NCI-H526 (cell line): ENCODE measurements at regions not wholly inside any gene's neighbourhood (a gene's known extent, or its start where the extent isn't known, plus 50 kb on each side); places are given as distances from the start of the nearest gene placed in this dataset.
A peak's percentile ranks its signal among the peaks of the same experiment; 100 is the strongest.
"Not testable (repeated sequence)": the region's sequence is repeated elsewhere in the genome, so short reads cannot be mapped to it uniquely, and the experiment has no call there.

Experiments used
- DNase-seq, 2 experiments: peaks; one replicate each; lab custom pipeline; 2025; lab: John Stamatoyannopoulos, UW

DNA sequence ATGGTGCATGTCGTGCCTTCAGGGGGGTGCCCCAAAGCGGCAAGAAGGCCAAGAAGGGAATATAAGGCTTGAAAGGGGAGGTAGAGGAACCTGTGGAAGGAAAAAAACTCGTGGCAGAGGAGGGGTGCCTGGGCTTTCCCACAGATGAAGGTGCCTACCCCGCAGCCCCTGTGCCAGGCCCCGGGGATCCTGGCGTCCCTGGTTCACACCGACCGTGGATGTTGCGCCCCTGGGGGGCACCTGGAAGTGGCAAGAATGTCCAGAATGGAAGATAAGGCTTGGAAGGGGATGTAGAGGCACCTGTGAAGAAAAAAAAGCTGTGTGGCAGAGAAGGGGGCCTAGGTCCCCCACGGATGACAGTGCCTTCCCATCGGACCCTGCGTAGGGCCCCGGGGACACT lies 282.2 kb downstream of the ALG10 start:
- no peak for DNase-seq

DNA sequence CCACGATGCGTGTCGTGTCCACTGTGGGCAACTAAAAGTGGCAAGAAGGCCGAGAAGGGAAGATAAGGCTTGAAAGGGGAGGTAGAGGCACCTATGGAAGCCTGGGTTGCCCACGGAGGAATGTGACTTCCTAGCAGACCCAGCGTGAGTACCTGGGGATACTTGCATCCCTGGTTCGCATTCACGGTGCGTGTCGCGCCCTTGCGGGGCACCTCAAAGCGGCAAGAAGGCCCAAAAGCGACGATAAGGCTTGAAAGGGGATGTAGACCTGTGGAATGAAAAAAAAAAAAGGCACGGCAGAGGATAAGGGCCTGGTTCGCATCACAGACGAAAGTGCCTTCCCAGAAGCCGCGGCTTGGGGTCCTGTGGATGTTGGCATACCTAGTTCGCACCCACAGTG lies 282.9 kb downstream of the ALG10 start:
- DNase-seq, result no peak

DNA sequence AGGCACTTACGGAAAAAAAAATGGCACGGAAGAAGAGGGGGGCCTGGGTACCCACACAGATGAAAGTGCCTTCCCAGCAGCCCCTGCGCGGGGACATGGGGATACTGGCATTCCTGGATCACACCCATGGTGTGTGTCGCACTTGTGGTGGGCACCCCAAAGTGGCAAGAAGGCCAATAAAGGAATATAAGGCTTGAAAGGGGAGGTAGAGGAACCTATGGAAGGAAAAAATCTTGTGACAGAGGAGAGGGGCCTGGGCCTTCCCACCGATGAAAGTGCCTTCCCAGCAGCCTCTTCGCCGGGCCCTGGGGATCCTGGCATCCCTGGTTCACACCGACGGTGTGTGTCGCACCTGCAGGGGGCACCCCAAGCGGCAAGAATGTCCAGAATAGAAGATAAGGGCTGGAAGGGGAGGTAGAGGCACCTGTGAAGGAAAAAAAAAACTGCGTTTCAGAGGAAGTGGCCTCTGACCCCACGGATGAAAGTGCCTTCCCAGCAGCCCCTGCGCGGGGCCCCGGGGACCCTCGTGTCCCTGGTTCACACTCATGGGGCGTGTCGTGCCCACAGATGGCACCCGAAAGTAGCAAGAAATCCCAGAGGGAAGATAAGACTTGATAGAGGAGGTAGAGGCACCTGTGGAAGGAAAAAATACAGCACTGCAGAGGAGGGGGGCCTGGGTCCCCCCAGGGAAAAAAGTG lies 284.0 kb downstream of the ALG10 start:
- DNase-seq, result peak in 1 of 2 experiments; percentile 12

DNA sequence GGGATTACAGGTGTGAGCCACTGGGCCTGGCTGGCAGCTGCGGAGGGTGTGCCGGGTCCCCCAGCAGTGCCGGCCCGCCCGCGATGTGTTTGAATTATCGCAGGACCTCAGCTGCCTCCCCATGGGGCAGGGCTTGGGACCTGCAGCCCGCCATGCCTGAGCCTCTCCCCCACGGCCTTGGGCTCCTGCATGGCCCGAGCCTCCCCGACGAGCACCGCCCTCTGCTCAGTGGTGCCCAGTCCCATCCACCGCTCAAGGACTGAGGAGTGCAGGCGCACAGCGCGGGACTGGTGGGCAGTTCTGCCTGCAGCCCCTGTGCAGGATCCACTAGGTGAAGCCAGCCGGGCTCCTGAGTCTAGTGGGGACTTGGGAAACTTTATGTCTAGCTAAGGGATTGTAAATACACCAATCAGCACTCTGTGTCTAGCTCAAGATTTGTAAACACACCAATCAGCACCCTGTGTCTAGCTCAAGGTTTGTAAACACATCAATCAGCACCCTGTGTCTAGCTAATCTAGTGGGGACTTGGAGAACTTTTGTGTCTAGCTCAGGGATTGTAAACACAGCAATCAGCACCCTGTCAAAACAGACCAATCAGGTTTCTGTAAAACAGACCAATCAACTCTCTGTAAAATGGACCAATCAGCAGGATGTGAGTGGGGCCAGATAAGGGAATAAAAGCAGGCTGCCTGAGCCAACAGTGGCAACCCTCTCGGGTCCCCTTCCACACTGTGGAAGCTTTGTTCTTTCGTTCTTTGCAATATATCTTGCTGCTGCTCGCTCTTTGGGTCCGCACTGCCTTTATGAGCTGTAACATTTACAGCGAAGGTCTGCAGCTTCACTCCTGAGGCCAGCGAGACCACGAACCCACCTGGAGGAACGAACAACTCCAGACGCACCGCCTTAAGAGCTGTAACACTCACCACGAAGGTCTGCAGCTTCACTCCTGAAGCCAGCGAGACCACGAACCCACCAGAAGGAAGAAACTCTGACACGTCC lies 287.8 kb downstream of the ALG10 start:
- DNase-seq, result not testable (repeated sequence)

DNA sequence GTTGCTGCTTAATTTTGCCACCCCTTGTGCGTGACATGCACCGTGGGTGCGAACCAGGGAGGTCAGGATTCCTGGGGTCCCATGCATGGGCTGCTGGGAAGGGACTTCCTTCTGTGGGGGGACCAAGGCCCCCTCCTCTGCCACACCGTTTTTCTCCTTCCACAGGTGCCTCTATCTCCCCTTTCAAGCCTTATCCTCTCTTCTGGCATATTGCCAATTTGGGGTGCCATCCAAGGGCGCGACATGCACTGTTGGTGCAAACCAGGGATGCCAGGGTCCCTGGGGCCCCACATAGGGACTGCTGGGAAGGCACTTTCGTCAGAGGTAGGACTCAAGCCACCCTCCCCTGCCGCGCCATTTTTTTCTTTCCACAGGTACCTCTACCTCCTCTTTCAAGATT lies 289.0 kb downstream of the ALG10 start:
- DNase-seq, result no peak

DNA sequence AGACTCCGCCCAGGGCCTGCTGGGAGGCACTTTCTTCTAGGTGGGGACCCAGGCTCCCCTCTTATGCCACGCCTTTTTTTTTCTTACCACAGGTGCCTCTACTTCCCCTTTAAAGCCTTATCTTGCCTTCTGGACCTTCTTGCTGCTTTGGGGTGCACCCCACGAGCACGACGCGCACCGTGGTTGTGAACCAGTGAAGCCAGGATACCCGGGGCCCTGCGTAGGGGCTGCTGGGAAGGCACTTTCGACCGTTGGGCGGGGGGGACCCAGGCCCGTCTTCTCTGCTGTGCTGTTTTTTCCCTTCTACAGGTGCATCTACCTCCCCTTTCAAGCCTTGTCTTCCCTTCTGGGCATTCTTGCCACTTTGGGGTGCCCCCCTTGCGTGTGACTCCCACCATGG lies 305.4 kb downstream of the ALG10 start:
- DNase-seq, result no peak

DNA sequence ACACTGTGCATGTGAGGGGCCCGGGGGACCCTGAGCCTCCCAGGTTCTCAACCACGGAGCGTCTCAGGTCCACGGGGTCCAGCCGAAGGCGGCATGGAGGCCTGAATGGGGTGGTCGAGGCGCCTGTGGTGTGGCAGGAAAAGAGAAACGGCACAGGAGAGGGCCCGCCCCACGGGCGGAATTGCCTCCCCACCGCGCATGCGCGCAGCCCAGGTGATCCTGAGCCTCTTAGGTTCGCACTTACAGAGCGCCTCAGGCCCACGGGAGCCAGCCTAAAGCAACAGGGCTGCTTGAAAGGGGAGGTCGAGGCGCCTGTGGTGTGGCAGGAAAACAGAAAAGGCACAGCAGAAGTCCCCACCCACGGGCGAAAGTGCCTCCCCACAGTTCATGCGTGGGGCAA lies 311.0 kb downstream of the ALG10 start:
- DNase-seq, result peak in 1 of 2 experiments; percentile 35

DNA sequence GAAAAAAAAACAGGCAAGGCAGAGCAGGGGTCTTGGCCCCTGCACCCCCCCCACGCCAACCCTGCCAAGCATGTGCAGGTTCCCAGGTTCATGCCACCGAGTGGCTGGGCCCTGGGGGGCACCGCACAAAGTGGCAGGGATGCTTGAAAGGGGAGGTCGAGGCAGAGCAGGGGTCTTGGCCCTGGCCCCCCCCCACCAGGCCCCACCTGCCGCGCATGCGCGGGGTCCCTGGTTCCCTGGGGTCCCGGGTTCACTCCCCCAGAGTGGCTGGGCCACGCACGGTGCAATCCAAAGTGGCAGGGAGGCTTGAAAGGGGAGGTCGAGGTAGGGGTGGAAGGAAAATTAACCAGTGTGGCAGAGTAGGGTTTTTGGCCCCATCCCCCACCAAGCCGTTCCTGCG lies 312.2 kb downstream of the ALG10 start:
- no peak for DNase-seq

DNA sequence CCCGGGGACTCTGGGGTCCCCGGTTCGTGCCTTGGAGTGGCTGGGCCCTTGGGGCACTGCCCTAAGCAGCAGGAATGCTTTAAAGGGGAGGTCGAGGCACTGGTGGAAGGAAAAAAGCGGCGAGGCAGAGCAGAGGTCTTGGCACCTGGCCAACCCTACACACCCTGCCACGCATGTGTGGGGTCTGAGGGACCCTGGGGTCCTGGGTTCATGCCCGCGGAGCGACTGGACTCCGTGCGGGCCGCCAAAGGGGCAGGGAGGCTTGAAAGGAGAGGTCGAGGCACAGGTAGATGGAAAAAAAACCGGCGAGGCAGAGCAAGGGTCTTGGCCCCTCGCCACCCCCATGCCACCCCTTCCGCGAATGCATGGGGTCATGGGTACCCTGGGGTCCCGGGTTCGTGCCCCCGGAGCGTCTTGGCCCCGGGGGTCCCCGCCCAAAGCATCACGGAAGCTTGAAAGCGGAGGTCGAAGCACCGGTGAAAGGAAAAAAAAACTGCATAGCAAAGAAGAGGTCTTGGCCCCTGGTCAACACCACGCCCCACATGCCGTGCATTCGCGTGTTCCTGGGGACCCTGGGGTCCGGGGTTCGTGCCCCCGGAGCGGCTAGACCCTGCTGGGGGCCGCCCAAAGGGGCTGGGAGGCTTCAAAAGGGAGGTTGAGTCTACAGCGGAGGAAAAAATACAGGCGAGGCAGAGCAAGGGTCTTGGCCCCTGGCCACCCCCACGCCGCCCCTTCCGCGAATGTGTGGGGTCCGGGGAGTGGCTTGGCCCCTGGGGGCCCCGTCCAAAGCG lies 312.9 kb downstream of the ALG10 start:
- no peak for DNase-seq

DNA sequence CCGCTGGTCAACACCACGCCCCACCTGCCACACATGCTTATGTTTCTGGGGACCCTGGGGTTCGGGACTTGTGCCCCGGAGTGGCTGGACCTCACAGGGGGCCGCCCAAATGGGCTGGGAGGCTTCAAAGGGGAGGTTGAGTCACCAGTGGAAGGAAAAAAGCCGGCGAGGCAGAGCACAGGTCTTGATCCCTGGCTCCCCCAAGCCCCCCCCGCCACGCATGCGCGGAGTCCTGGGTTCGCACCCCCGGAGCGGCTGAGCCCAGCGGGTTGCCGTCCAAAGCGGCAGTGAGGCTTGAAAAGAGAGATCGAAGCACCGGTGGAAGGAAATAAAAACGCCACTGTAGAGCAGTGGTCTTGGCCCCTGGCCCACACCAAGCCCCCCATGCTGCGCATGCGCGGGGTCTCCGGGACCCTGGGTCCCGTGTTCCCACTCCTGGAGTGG lies 313.5 kb downstream of the ALG10 start:
- DNase-seq, result peak in 1 of 2 experiments; percentile 54

DNA sequence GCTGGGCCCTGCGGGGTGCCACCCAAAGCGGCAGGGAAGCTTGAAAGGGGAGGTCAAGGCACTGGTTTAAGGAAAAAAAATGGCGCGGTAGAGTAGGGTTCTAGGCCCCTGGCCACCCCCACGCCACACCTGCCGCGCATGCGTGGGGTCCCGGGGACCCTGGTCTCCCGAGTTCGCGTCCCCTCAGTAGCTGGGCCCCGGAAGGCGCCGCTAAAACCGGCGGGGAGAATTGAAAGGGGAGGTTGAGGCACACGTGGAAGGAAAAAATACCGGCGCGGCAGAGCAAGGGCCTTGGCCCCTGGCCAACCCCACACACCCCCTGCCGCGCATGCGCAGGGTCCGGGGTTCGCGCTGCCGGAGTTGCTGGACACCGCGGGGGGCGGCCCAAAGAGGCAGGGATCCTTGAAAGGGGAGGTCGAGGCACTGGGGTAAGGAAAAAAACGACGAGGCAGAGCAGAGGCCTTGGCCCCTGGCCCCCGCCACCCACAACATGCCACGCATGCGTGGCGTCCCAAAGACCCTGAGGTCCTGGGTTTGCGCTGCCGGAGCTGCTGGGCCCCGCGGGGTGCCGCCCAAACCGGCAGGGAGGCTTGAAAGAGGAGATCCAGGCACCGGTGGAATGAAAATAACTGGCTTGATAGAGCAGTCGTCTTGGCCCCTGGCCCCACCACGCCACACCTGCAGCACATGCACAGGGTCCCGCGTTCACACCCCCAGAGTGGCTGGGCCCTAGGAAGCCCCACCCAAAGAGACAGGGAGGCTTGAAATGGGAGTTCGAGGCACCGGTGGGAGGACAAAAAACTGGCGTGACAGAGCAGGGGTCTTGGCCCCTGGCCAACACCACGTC lies 314.5 kb downstream of the ALG10 start:
- DNase-seq, result peak in 1 of 2 experiments; percentile 53

DNA sequence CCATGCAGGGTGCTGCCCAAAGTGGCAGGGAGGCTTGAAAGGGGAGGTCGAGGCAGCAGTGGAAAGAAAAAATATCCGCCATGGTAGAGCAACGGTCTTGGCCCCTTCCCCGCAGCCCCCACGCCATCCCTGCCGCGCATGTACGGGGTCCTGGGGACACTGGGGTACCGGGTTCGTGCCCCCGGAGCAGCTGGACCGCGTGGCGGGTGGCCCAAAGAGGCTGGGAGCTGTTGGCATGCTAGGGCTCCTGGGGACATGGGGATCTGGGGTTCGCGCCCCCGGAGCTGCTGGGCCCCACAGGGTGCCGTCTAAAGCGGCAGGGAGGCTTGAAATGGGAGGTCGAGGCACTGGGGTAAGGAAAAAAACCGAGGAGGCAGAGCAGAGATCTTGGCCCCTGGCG lies 316.5 kb downstream of the ALG10 start:
- no peak for DNase-seq

DNA sequence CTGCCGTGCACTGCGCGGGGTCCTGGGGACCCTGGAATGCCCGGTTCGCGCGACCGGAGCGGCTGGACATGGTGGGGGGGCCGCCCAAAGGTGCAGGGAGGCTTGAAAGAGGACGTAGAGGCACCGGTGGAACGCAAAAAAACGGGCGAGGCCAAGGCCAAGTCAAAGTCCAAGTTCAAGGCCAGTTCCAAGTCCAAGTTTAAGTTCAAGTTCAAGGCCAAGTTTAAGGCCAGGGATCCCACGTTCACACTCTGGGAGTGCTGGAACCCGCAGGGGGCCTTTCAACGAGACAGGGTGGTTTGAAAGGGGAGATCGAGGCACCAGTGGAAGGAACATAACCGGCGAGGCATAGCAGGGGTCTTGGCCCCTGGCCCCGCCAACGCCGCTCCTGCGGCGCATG lies 317.6 kb downstream of the ALG10 start:
- no peak for DNase-seq

DNA sequence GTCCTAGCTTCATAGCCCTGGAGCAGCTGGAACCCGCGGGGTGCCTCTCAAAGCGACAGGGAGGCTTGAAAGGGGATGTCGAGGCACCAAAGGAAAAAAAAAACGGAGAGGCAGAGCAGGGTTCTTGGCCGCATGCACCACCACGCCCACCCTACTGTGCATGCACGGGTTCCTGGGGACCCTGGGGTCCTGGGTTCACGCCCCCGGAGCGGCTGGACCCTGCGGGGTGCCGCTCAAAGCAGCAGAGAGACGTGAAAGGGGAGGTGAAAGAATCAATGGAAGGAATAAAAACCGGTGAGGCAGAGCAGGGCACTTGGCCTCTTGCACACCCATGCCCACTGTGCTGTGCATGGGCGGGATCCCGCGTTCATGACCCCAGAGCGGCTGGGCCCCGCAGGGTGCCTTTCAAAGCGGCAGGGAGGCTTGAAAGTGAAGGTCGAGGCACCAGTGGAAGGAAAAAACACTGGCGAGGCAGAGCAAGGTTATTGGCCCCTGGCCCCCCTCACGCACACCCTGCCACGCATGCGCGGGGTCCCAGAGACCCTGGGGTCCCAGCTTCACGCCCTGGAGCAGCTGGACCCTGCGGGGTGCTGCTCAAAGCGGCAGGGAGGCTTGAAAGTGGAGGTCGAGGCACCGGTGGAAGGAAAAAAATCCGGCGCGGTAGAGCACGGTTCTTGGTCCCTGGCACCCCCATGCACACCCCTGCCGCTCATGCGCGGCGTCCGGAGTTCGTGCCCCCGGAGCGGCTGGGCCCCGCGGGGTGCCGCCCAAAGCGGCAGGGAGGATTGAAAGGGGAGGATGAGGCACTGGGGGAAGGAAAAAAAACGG lies 318.5 kb downstream of the ALG10 start:
- peak in 1 of 2 experiments; percentile 30 for DNase-seq

DNA sequence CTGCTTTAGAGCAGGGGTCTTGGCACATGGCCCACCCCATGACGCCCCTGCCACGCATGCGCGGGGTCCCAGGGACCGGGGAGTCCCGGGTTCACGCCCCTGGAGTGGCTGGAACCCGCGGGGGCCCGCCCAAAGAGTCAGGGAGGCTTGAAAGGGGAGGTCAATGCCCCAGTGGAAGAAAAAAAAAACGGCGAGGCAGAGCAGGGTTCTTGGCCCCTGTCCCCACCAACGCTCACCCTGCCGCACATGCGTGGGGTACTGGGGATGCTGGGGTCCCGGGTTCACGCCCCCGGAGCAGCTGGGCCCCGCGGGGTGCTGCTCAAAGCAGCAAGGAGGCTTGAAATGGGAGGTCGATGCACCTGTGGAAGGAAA lies 319.1 kb downstream of the ALG10 start:
- DNase-seq, result no peak

DNA sequence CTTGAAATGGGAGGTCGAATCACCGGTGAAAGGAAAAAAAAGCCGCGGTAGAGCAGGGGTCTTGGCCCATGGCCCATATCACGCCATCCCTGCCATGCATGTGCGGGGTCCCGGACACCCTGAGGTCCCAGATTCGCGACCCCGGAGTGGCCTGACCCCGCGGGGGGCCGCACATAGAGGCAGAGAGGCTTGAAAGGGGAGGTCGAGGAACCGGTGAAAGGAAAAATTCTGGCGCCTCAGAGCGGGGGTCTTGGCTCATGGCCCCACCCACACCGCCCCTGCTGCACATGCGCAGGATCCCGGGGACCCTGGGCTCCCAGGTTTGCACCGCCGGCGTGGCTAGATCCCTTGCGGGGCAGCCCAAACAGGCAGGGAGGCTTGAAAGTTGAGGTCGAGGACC lies 319.8 kb downstream of the ALG10 start:
- DNase-seq, result no peak

DNA sequence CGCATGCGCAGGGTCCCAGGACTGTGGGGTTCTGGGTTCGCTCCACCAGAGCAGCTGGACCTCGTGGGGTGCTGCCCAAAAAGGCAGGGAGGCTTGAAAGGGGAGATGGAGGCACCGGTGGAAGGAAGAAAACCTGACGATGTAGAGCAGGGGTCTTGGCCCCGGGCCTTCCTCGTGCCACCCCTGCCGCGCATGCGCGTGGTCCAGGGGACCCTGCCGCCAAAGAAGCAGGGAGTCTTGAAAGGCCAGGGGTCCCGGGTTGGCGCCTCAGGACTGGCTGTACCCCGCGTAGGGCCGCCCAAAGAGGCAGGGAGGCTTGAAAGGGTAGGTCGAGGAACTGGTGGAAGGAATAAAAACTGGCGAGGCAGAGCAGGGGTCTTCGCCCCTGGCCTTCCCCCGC lies 321.0 kb downstream of the ALG10 start:
- DNase-seq, result no peak

DNA sequence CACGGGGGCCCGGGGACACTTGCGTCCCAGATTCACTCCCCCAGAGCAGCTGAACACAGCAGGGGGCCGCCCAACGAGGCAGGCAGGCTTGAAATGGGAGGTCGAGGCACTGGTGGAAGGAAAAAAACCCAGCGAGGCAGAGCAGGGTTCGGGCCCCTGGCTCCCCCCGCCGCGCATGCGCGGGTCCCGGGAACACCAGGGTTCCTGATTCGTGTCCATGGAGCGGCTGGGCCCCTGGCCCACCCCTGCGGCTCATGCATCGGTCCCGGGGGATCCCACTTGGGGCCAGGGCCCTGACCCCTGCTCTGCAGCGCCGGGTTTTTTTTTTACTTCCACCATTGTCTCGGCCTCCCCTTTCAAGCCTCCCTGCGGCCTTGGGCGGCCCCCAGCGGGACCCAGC lies 321.5 kb downstream of the ALG10 start:
- DNase-seq, result no peak

DNA sequence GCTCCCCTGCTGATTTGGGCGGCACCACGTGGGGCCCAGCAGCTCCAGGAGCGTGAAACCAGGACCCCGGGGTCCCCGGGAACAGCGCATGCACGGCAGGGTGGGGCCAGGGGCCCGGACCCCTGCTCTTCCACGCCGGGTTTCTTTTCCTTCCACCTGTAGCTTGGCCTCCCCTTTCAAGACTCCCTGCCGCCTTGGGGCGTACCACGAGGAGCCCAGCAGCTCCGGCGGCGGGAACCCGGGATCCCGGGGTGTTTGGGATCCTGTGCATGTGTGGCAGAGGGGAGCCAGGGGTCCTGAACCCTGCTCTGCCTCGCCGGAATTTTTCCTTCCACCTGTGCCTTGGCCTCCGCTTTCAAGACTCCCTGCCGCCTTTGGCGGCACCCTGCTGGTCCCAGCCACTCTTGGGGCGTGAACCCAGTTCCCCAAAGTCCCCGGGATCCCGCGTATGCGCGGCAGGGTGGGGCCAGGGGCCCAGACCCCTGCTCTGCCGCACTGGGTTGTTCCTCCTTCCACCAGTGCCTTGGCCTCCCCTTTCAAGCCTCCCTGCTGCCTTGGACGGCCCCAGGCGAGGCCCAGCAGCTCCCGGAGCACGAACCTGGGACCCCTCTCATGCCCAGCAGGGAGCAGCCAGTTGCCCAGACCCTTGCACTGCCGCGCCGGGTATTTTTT lies 322.7 kb downstream of the ALG10 start:
- DNase-seq, result peak in 1 of 2 experiments; percentile 29

DNA sequence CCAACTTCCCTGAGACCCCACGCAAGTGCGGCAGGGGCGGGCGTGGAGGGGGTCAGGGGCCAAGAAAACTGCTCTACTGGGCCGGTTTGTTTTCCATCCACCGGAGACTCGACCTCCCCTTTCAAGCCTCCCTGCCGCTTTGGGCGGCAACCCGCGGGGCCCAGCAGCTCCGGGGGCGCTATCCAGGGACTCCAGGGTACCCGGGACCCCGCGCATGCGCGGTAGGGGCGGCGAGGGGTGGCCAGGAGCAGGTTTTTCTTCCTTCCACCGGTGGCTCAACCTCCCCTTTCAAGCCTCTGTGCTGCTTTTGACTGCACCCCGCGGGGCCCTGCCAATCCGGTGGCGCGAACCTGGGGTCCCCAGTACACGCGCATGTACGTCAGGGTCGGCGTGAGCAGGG lies 323.5 kb downstream of the ALG10 start:
- peak in 1 of 2 experiments; percentile 40 for DNase-seq
